IPS DF 6.9 (cell line): ENCODE measurements at regions not wholly inside any gene's neighbourhood (a gene's known extent, or its start where the extent isn't known, plus 50 kb on each side); places are given as distances from the start of the nearest gene placed in this dataset.

Source experiments
- DNase-seq: peaks from one replicate; pipeline ENCODE4 v3.0.0-alpha.2; 2013; ENCODE audit warnings: low read depth, low spot score
- H3K27ac ChIP-seq: one replicate; pipeline ENCODE4 v1.5.1; 2013; ENCODE audit warnings: low read length, control low read depth
- H3K27me3 ChIP-seq: 2 replicates; pipeline ENCODE4 v1.6.1; 2013; ENCODE audit warnings: mild to moderate bottlenecking, low read length; ENCODE audit not compliant: control insufficient read depth, insufficient read depth
- H3K36me3 ChIP-seq: 2 replicates; pipeline ENCODE4 v1.6.1; 2013; ENCODE audit warnings: low read length; ENCODE audit not compliant: control insufficient read depth, insufficient read depth
- H3K4me1 ChIP-seq: 2 replicates; pipeline ENCODE4 v1.6.1; 2013; ENCODE audit warnings: low read length; ENCODE audit not compliant: control insufficient read depth, insufficient read depth
- H3K4me3 ChIP-seq: 2 replicates; pipeline ENCODE4 v1.5.1; 2013; ENCODE audit warnings: mild to moderate bottlenecking, low read length
- H3K9me3 ChIP-seq: 2 replicates; pipeline ENCODE4 v1.6.1; 2013; ENCODE audit warnings: low read length, inconsistent platforms; ENCODE audit not compliant: control insufficient read depth, insufficient read depth
- WGBS: extraction: QIAGEN DNeasy Blood & Tissue Kit; methylation state at CpG from one replicate; pipeline ENCODE4 v1.1.7; 2013; ENCODE audit warnings: mixed read lengths, missing lambda C conversion rate; ENCODE audit not compliant: insufficient read length, insufficient coverage; 5-methylcytosine and 5-hydroxymethylcytosine counted together

DNA sequence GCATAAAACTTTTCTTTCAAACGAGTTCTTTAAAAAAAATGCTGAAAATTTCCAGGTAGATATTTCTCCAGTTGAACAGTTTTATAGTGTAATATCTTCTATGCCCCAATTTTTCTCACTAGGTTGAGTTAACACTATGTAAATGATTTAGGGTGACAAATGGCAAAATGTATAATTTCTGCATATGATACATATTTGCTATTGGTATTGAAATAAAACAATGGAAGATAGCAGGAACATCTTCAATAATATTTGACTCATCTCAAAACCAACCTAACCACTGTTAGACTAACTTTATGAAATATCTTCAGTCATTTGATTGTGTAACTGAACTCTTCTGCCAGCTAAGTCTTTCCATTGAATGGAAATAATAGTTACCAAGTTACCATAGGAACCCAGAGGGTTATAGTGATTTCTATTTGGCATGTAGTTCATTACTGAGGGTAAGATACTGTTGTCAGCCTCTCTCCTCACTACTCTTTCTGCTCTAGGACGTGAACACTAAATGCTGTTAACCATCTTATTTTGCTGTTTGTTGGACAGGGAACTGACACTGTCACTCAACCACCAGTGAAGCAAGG is 824.7 kb upstream of the NECTIN3 start:
- no peaks in the 10 kb centered on the region for H3K4me1 ChIP-seq
- no peak overlapping the region for H3K27ac ChIP-seq
- no peak for DNase-seq
- H3K36me3 ChIP-seq, result no peaks in the 10 kb centered on the region
- H3K27me3 ChIP-seq, result no peaks in the 10 kb centered on the region
- WGBS, result no CpG with 5 or more reads among the region's 2 CpGs
- no peaks in the 10 kb centered on the region for H3K9me3 ChIP-seq
- H3K4me3 ChIP-seq, result no peak overlapping the region

DNA sequence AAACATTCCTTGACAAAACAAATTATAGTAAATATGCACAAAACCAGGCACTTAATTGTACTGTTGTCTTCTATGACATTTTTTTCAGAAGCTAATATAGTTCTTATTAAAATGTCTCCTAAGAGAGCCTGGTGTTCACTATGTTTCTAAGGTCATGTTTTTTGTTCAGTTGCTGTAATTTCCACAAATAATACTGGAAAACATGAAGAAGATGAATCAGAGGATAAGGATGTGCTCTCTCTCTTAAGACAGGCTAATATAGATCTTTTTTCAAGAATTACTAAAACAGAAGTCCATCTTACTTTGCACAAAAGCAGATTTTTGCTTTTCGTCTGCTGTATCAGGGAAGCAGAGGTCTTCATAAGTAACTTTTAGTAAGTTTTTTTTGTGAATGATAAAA is 823.0 kb upstream of the NECTIN3 start:
- H3K36me3 ChIP-seq, result no peaks in the 10 kb centered on the region
- H3K4me3 ChIP-seq, result no peak overlapping the region
- no peak overlapping the region for H3K27ac ChIP-seq
- no peaks in the 10 kb centered on the region for H3K9me3 ChIP-seq
- no peaks in the 10 kb centered on the region for H3K4me1 ChIP-seq
- DNase-seq, result no peak
- no peaks in the 10 kb centered on the region for H3K27me3 ChIP-seq
- WGBS, result no CpG with 5 or more reads among the region's 1 CpG

- no peak overlapping the region for H3K4me3 ChIP-seq
- WGBS, result no CpG with 5 or more reads among the region's 2 CpGs
- no peak for DNase-seq
- H3K36me3 ChIP-seq, result no peaks in the 10 kb centered on the region
- H3K27ac ChIP-seq, result no peak overlapping the region
- H3K9me3 ChIP-seq, result no peaks in the 10 kb centered on the region
- H3K27me3 ChIP-seq, result no peaks in the 10 kb centered on the region
- no peaks in the 10 kb centered on the region for H3K4me1 ChIP-seq
These were observed 817.8 kb upstream of the NECTIN3 start for GRCh38 chr3:110253794-110254193.

GRCh38 chr3:110254591-110254990 is 817.0 kb upstream of the NECTIN3 start:
- WGBS, result no CpG with 5 or more reads among the region's 7 CpGs
- no peaks in the 10 kb centered on the region for H3K9me3 ChIP-seq
- no peak overlapping the region for H3K27ac ChIP-seq
- H3K27me3 ChIP-seq, result no peaks in the 10 kb centered on the region
- H3K4me3 ChIP-seq, result no peak overlapping the region
- no peaks in the 10 kb centered on the region for H3K36me3 ChIP-seq
- no peak for DNase-seq
- H3K4me1 ChIP-seq, result no peaks in the 10 kb centered on the region

DNA sequence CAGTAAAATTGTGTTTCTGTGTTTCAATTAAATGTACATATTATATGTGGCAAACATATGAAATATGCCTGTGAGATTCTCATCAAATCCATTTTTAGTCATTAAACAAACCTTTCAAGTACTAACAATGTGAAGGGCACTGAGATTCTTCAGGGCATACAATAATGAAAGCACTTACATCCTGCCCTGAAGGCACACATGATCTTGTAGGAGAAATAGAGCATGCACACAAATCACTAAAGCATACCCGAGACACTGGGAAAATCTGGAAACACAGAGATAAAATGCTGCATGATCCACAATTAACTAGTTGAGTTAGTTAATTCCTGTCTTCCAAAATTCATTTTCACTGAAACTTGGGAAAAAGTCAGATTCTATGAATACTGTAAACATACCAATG is 810.5 kb upstream of the NECTIN3 start:
- no peak overlapping the region for H3K27ac ChIP-seq
- H3K36me3 ChIP-seq, result no peaks in the 10 kb centered on the region
- whole genome bisulfite sequencing, result no CpG with 5 or more reads among the region's 1 CpG
- H3K4me3 ChIP-seq, result no peak overlapping the region
- H3K9me3 ChIP-seq, result no peaks in the 10 kb centered on the region
- H3K27me3 ChIP-seq, result no peaks in the 10 kb centered on the region
- no peaks in the 10 kb centered on the region; the same call in 1 of the 2 replicates for H3K4me1 ChIP-seq
- DNase-seq, result no peak

DNA sequence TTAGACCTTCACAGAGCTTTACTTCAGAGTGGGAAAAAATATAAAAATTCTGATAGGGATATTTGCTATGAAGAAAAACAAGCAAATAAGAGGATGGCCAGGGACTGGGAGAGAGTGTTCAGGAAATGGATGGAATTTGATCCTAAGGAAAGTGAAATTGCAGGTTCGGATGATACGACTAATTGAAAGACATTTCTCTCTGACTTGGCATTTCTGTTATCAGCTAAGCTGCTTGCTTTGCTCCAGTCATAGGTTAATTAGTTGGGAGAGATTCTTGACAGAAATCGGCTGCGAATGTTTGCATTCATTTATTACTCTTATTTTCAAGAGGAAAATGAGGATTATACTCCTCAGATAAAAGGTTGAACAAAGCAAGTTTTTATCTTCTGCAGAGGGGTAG is 808.7 kb upstream of the NECTIN3 start:
- no CpG with 5 or more reads among the region's 4 CpGs for WGBS
- H3K9me3 ChIP-seq, result no peaks in the 10 kb centered on the region
- no peak for DNase-seq
- H3K4me1 ChIP-seq, result no peaks in the 10 kb centered on the region; the same call in 1 of the 2 replicates
- no peak overlapping the region for H3K27ac ChIP-seq
- no peak overlapping the region for H3K4me3 ChIP-seq
- no peaks in the 10 kb centered on the region for H3K36me3 ChIP-seq
- no peaks in the 10 kb centered on the region for H3K27me3 ChIP-seq

- no CpG with 5 or more reads among the region's 1 CpG for WGBS
- H3K27ac ChIP-seq, result no peak overlapping the region
- H3K4me3 ChIP-seq, result no peak overlapping the region
- H3K27me3 ChIP-seq, result no peaks in the 10 kb centered on the region
- H3K9me3 ChIP-seq, result no peaks in the 10 kb centered on the region
- no peak for DNase-seq
- no peaks in the 10 kb centered on the region; the same call in 1 of the 2 replicates for H3K4me1 ChIP-seq
- no peaks in the 10 kb centered on the region for H3K36me3 ChIP-seq
These were observed 806.3 kb upstream of the NECTIN3 start for GRCh38 chr3:110265302-110265701.

DNA sequence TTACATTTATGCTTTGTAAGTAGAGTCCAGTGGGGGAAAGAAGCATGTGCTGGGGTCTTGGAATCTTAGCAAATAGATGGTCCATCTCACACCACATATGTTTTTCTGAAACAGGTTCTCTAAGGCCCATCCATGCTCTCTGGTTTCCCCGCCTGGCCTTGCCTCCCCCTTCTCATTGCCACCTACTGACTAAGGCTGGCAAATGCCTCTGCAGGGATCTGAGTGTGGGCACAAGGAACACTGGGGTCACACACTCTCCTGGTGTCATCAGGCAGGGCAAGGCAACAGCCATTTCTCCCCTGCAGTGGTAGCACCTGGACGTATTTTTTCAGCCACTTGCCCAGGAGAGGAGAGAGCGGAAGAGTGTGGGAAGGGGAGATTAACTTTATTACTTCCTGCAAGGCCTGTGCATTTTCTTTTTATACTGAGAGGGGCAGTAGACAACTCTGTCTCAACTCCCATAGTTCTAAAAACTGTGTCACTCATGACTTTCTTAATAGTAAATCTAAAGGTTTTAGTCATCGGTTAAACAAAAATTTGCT is 804.2 kb upstream of the NECTIN3 start:
- no CpG with 5 or more reads among the region's 4 CpGs for WGBS
- DNase-seq, result no peak
- H3K4me3 ChIP-seq, result no peak overlapping the region

DNA sequence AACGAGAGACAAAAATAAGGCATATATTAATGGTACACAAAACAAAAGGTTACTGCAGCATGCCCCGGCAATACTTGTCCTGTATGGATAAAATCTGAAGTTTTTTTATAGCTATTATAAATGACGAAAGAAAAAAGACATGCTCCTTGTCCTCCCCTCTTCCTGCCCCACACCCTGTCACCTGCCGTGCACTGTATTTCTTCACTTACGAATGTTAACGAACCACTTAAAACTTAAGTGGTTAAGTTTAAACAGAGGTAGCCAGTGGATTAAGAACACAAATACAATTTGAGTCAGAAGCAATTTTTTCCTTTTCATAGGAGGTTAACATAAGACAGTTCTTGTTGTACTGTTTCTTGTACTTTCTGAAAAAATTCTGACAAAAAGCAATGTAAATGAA is 799.1 kb upstream of the NECTIN3 start:
- DNase-seq, result no peak
- H3K9me3 ChIP-seq, result no peaks in the 10 kb centered on the region
- H3K27me3 ChIP-seq, result no peaks in the 10 kb centered on the region
- H3K36me3 ChIP-seq, result no peaks in the 10 kb centered on the region
- H3K4me1 ChIP-seq, result no peaks in the 10 kb centered on the region; the same call in 1 of the 2 replicates
- no peak overlapping the region for H3K4me3 ChIP-seq
- H3K27ac ChIP-seq, result no peak overlapping the region
- WGBS, result no CpG with 5 or more reads among the region's 6 CpGs

More for the DNA sequence above, 804.2 kb upstream of the NECTIN3 start:
- Histone ChIP-seq H3K27me3 (no peaks in the 10 kb centered on the region), H3K36me3 (no peaks in the 10 kb centered on the region), H3K27ac (no peak overlapping the region), H3K4me1 (no peaks in the 10 kb centered on the region; the same call in 1 of the 2 replicates), H3K9me3 (no peaks in the 10 kb centered on the region)

DNA sequence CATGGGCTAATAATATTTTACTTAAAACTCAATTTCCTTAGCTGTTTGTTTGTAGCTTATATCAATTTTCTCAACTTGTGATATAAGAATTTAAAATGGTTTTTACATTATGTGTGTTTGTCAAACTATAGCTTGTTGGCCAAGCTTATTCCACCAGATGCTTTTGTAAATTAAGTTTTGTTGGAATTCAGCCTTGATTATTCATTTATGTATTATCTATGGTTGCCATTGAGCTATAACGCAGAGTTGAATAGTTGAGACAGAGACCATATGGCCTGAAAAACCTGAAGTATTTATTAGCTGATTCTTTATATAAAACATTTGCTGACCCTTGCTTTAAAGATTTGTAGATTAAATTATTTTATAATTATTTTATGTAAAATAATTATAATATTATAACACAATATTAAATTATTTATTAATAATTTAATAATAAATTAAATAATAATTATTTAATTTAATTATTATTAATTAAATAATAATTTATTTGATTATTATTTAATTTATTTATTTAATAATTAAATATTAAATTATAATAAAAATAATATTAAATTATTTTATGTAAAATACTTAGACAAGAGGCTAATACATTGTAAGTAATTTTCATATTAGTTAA is 779.6 kb upstream of the NECTIN3 start:
- Histone ChIP-seq H3K4me3 (no peak overlapping the region), H3K4me1 (no peaks in the 10 kb centered on the region; the same call in 1 of the 2 replicates), H3K27me3 (no peaks in the 10 kb centered on the region), H3K9me3 (peaks cover 2% of the 10 kb centered on the region; the same call in 1 of the 2 replicates), H3K36me3 (no peaks in the 10 kb centered on the region), H3K27ac (no peak overlapping the region)
- DNase-seq, result no peak
- WGBS, result no CpG with 5 or more reads among the region's 1 CpG

DNA sequence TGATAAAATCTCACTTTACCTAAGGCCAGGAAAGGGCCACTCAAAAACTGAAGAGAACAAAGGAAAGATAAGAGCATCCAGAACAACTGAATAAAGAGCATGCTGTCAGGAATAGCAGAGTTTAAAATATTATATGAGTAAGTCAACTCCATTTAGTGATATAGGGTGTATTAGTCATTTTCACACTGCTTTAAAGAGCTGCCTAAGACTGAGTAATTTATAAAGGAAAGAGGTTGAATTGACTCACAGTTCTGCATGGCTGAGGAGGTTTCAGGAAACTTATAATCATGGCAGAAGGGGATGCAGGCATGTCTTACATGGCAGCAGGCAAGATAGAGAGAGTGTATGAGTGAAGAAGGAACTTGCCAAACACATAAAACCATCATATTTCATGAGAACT is 778.0 kb upstream of the NECTIN3 start:
- DNase-seq, result no peak
- no peak overlapping the region for H3K27ac ChIP-seq
- no peak overlapping the region for H3K4me3 ChIP-seq
- H3K36me3 ChIP-seq, result no peaks in the 10 kb centered on the region
- peaks cover 2% of the 10 kb centered on the region; the same call in 1 of the 2 replicates for H3K9me3 ChIP-seq
- H3K27me3 ChIP-seq, result no peaks in the 10 kb centered on the region
- H3K4me1 ChIP-seq, result no peaks in the 10 kb centered on the region; the same call in 1 of the 2 replicates
